IMR-90 (cell line): ENCODE measurements at regions not wholly inside any gene's neighbourhood (a gene's known extent, or its start where the extent isn't known, plus 50 kb on each side); places are given as distances from the start of the nearest gene placed in this dataset.

Experiments used
- ATAC-seq: fragments of 200-7000 bp; cut with Tn5 transposase; 2 replicates; pipeline ENCODE4 v1.9.1; 2020; ENCODE audit warnings: low read depth, mild to moderate bottlenecking, moderate library complexity
- BruUV-seq: library from RNA; stranded (reverse); fragments of 400-500 nt; replicated peaks from 2 replicates; lab custom pipeline; 2021; lab: Mats Ljungman, UMichigan
- CTCF ChIA-PET: fragments of 300-600 bp; formaldehyde crosslinking; extraction: SDS; loops from one replicate; lab custom pipeline; 2021; ENCODE audit warnings: antibody characterized with exemption; lab: Yijun Ruan, JAX
- POLR2A ChIA-PET: fragments of 300-600 bp; sonication (Branson Sonifier 250); formaldehyde crosslinking; loops from one replicate; lab custom pipeline; 2022; ENCODE audit warnings: antibody characterized with exemption; ENCODE audit not compliant: unreplicated experiment; lab: Charles Lee
- DNase-seq: peaks from one replicate; pipeline ENCODE4 v3.0.0; 2013
- H2AFZ ChIP-seq: replicated peaks from 2 replicates; pipeline ENCODE3; 2013; ENCODE audit warnings: low read length, mild to moderate bottlenecking; ENCODE audit not compliant: poor library complexity
- H2AK5ac ChIP-seq: 2 replicates; pipeline ENCODE4 v1.6.1; 2013; ENCODE audit warnings: low read depth, low read length, inconsistent platforms
- H2AK9ac ChIP-seq: replicated peaks from 2 replicates; pipeline ENCODE3; 2013; ENCODE audit warnings: mild to moderate bottlenecking, low read depth, low read length, moderate library complexity; ENCODE audit not compliant: poor library complexity
- H2BK120ac ChIP-seq: 2 replicates; pipeline ENCODE4 v1.6.1; 2013; ENCODE audit warnings: low read depth, low read length, inconsistent platforms
- H2BK15ac ChIP-seq: 3 replicates; pipeline ENCODE4 v1.6.1; 2013; ENCODE audit warnings: low read depth, low read length, inconsistent platforms
- H2BK20ac ChIP-seq: 2 replicates; pipeline ENCODE4 v1.6.1; 2013; ENCODE audit warnings: low read depth, mild to moderate bottlenecking, inconsistent platforms, low read length, moderate library complexity
- H2BK5ac ChIP-seq: 2 replicates; pipeline ENCODE4 v1.6.1; 2013; ENCODE audit warnings: mild to moderate bottlenecking, low read depth, low read length, inconsistent platforms; ENCODE audit not compliant: poor library complexity, severe bottlenecking
- H3K14ac ChIP-seq: replicated peaks from 2 replicates; pipeline ENCODE4 v1.6.1; 2013; ENCODE audit warnings: low read depth, low read length, inconsistent platforms
- H3K18ac ChIP-seq: 2 replicates; pipeline ENCODE4 v1.6.1; 2013; ENCODE audit warnings: low read depth, low read length, control low read depth
- H3K23ac ChIP-seq: 2 replicates; pipeline ENCODE4 v1.6.1; 2013; ENCODE audit warnings: low read depth, low read length, inconsistent platforms
- H3K27ac ChIP-seq: 2 replicates; pipeline ENCODE4 v1.5.1; 2013; ENCODE audit warnings: mild to moderate bottlenecking, control low read depth, low read length; ENCODE audit not compliant: insufficient read depth
- H3K27me3 ChIP-seq: 2 replicates; pipeline ENCODE4 v1.6.1; 2013; ENCODE audit warnings: low read length; ENCODE audit not compliant: control insufficient read depth, insufficient read depth
- H3K36me3 ChIP-seq: 2 replicates; pipeline ENCODE4 v1.6.1; 2013; ENCODE audit warnings: low read length, mixed read lengths; ENCODE audit not compliant: control insufficient read depth, insufficient read depth
- H3K4ac ChIP-seq: 2 replicates; pipeline ENCODE4 v1.6.1; 2013; ENCODE audit warnings: low read depth, low read length, inconsistent platforms
- H3K4me1 ChIP-seq: 2 replicates; pipeline ENCODE4 v1.6.1; 2013; ENCODE audit warnings: low read length, mixed read lengths; ENCODE audit not compliant: control insufficient read depth, insufficient read depth
- H3K4me2 ChIP-seq: 2 replicates; pipeline ENCODE4 v1.6.1; 2013; ENCODE audit warnings: low read depth, mild to moderate bottlenecking, control low read depth, low read length, moderate library complexity
- H3K4me3 ChIP-seq: 2 replicates; pipeline ENCODE4 v1.5.1; 2013; ENCODE audit warnings: low read depth, mild to moderate bottlenecking, control low read depth, low read length, moderate library complexity; ENCODE audit not compliant: insufficient read depth
- H3K56ac ChIP-seq: 2 replicates; pipeline ENCODE4 v1.6.1; 2013; ENCODE audit warnings: low read length, inconsistent platforms; ENCODE audit not compliant: insufficient read depth; ENCODE audit errors: extremely low read depth
- H3K79me1 ChIP-seq, 2 experiments: 2 replicates each; pipeline ENCODE4 v1.6.1; 2013; ENCODE audit warnings: low read length in 2 of 2, inconsistent platforms in 1 of 2, low read depth in 1 of 2
- H3K9ac ChIP-seq: 2 replicates; pipeline ENCODE4 v1.6.1; 2013; ENCODE audit warnings: low read depth, low read length, control low read depth
- H3K9me1 ChIP-seq: 2 replicates; pipeline ENCODE4 v1.6.1; 2013; ENCODE audit warnings: low read length, inconsistent platforms; ENCODE audit not compliant: insufficient read depth
- H3K9me3 ChIP-seq: 2 replicates; pipeline ENCODE4 v1.6.1; 2013; ENCODE audit warnings: low read length; ENCODE audit not compliant: control insufficient read depth, insufficient read depth
- H4K20me1 ChIP-seq: 2 replicates; pipeline ENCODE4 v1.6.1; 2013; ENCODE audit warnings: low read length, inconsistent platforms; ENCODE audit not compliant: insufficient read depth
- H4K5ac ChIP-seq: 2 replicates; pipeline ENCODE4 v1.6.1; 2013; ENCODE audit warnings: mild to moderate bottlenecking, low read depth, low read length, control low read depth
- H4K8ac ChIP-seq, 2 experiments: 2 replicates each; pipeline ENCODE4 v1.6.1; 2013; ENCODE audit warnings: low read depth in 2 of 2, low read length in 2 of 2, control low read depth in 1 of 2, inconsistent platforms in 1 of 2
- H4K91ac ChIP-seq: 2 replicates; pipeline ENCODE4 v1.6.1; 2013; ENCODE audit warnings: low read depth, low read length, inconsistent platforms; ENCODE audit not compliant: insufficient read depth
- BHLHE40 ChIP-seq: fragments of 150-350 bp; IDR thresholded peaks from 2 replicates; pipeline ENCODE4 v1.6.1; 2016; ENCODE audit warnings: mild to moderate bottlenecking, low read depth, low read length
- WGBS, 2 experiments: methylation state at CpG; one replicate each; pipeline versions ENCODE4 v1.1.5 to v1.1.7; 2013; ENCODE audit warnings: missing lambda C conversion rate in 2 of 2; ENCODE audit not compliant: insufficient read length in 1 of 2; ENCODE audit errors: extremely low coverage in 2 of 2; 5-methylcytosine and 5-hydroxymethylcytosine counted together
- dilution Hi-C: fragments of 300-500 bp; cut with HindIII; formaldehyde crosslinking; loops from one replicate; pipeline ENCODE4 v1.14.3; 2018; ENCODE audit warnings: low sequenced_read_pairs; ENCODE audit not compliant: unreplicated experiment
- in situ Hi-C: fragments of 300-500 bp; cut with MboI; formaldehyde crosslinking; loops from 3 replicates; pipeline ENCODE4 v1.14.3; 2019; ENCODE audit warnings: low sequenced_read_pairs, inconsistent platforms, mixed read lengths
- intact Hi-C: fragments of 100-400 bp; cut with micrococcal nuclease; formaldehyde crosslinking; loops from 2 replicates; pipeline ENCODE4 v1.10.0; 2022

- no peak overlapping the region for H3K14ac ChIP-seq
- no peak overlapping the region for H3K56ac ChIP-seq
- no peaks in the 10 kb centered on the region for H3K36me3 ChIP-seq
- H3K4me3 ChIP-seq, result no peak overlapping the region
- H3K79me1 ChIP-seq, result no peaks in the 10 kb centered on the region
- no peaks in the 10 kb centered on the region for H4K20me1 ChIP-seq
- H2BK20ac ChIP-seq, result no peak overlapping the region
- dilution Hi-C loops (no loop called here), in situ Hi-C loops (no loop called here), intact Hi-C loops (no loop called here)
- no peak overlapping the region for H3K27ac ChIP-seq
- H3K23ac ChIP-seq, result no peak overlapping the region
- H2BK120ac ChIP-seq, result no peak overlapping the region
- H2AK5ac ChIP-seq, result no peak overlapping the region
- H3K9me1 ChIP-seq, result no peaks in the 10 kb centered on the region; the same call in 1 of the 2 replicates
- H2BK5ac ChIP-seq, result no peak overlapping the region
- no peak overlapping the region for H2BK15ac ChIP-seq
- H2AK9ac ChIP-seq, result no peak overlapping the region
- H3K9me3 ChIP-seq, result peaks cover 5% of the 10 kb centered on the region
- no TSS peak for BruUV-seq
- WGBS, 2 experiments, result no CpG with 5 or more reads among the region's 5 CpGs
- H3K9ac ChIP-seq, result no peak overlapping the region
- DNase-seq, result no peak
- H3K4me1 ChIP-seq, result no peaks in the 10 kb centered on the region; the same call in 1 of the 2 replicates
- no peak overlapping the region for H4K5ac ChIP-seq
- H3K27me3 ChIP-seq, result peaks cover 10% of the 10 kb centered on the region
- ChIA-PET CTCF (no interaction called here), POLR2A (no interaction called here)
- H3K4ac ChIP-seq, result no peak overlapping the region
- H3K18ac ChIP-seq, result no peak overlapping the region
- no peak overlapping the region for H2AFZ ChIP-seq
- no peak for TF ChIP-seq BHLHE40
- H3K4me2 ChIP-seq, result no peak overlapping the region
- no peak for ATAC-seq
- no peak overlapping the region for H4K8ac ChIP-seq
- no peak overlapping the region for H4K91ac ChIP-seq
Measured at GRCh38 chr10:44020322-44021111, 364.4 kb downstream of the CXCL12 start.
